Neural progenitor cell (in vitro differentiated cells): ENCODE measurements at regions not wholly inside any gene's neighbourhood (a gene's known extent, or its start where the extent isn't known, plus 50 kb on each side); places are given as distances from the start of the nearest gene placed in this dataset.

Source experiments
- DNase-seq: peaks from one replicate; pipeline ENCODE4 v3.0.0-alpha.2; 2016; ENCODE audit warnings: low spot score
- H2AFZ ChIP-seq: fragments of 200-600 bp; sonication (generic); replicated peaks from 2 replicates; pipeline ENCODE4 v1.6.1; 2016; ENCODE audit warnings: antibody characterized with exemption
- H3F3A ChIP-seq: fragments of 200-600 bp; sonication (generic); 2 replicates; pipeline ENCODE4 v1.6.1; 2016; ENCODE audit warnings: antibody characterized with exemption, low read depth
- H3K27ac ChIP-seq: fragments of 200-600 bp; sonication (generic); 2 replicates; pipeline ENCODE4 v1.5.1; 2016; ENCODE audit warnings: mild to moderate bottlenecking
- H3K27me3 ChIP-seq: fragments of 200-600 bp; sonication (generic); 2 replicates; pipeline ENCODE4 v1.6.1; 2016; ENCODE audit warnings: mild to moderate bottlenecking, moderate library complexity
- H3K36me3 ChIP-seq: fragments of 200-600 bp; sonication (generic); 2 replicates; pipeline ENCODE4 v1.5.1; 2016
- H3K4me1 ChIP-seq: fragments of 200-600 bp; sonication (generic); 2 replicates; pipeline ENCODE4 v1.6.1; 2016; ENCODE audit warnings: mixed run types
- H3K4me2 ChIP-seq: fragments of 200-600 bp; sonication (generic); 2 replicates; pipeline ENCODE4 v1.6.1; 2016
- H3K4me3 ChIP-seq: fragments of 200-600 bp; sonication (generic); 2 replicates; pipeline ENCODE4 v1.5.1; 2016
- H3K79me2 ChIP-seq: fragments of 200-600 bp; sonication (generic); 2 replicates; pipeline ENCODE4 v1.6.1; 2016; ENCODE audit warnings: low read depth
- H3K9ac ChIP-seq: fragments of 200-600 bp; sonication (generic); 2 replicates; pipeline ENCODE4 v1.6.1; 2016
- H3K9me3 ChIP-seq: fragments of 200-600 bp; sonication (generic); 2 replicates; pipeline ENCODE4 v1.5.1; 2016; ENCODE audit warnings: low read depth
- H4K20me1 ChIP-seq: fragments of 200-600 bp; sonication (generic); 2 replicates; pipeline ENCODE4 v1.6.1; 2016; ENCODE audit warnings: low read depth
- H3K27ac Mint-ChIP-seq: 3 replicates; pipeline ENCODE4 v1.8.0; 2021; ENCODE audit warnings: mixed read lengths
- H3K27me3 Mint-ChIP-seq: 2 replicates; pipeline ENCODE4 v1.8.0; 2022; ENCODE audit warnings: low read depth, mild to moderate bottlenecking, inconsistent platforms, moderate library complexity, mixed read lengths; ENCODE audit not compliant: insufficient read depth
- H3K36me3 Mint-ChIP-seq: 3 replicates; pipeline ENCODE4 v1.8.0; 2021; ENCODE audit warnings: mixed read lengths
- H3K4me1 Mint-ChIP-seq: 3 replicates; pipeline ENCODE4 v1.8.0; 2021; ENCODE audit warnings: mixed read lengths
- H3K4me3 Mint-ChIP-seq: 3 replicates; pipeline ENCODE4 v1.8.0; 2021; ENCODE audit warnings: mild to moderate bottlenecking, moderate library complexity, mixed read lengths
- H3K9me3 Mint-ChIP-seq: 3 replicates; pipeline ENCODE4 v1.8.0; 2020; ENCODE audit warnings: mixed read lengths
- EZH2 ChIP-seq: fragments of 200-600 bp; sonication (generic); IDR thresholded peaks from 2 replicates; pipeline ENCODE4 v1.6.1; 2017; ENCODE audit warnings: antibody characterized with exemption, mild to moderate bottlenecking, moderate library complexity
- EZH2phosphoT487 ChIP-seq: fragments of 200-600 bp; sonication (generic); IDR thresholded peaks from 2 replicates; pipeline ENCODE4 v1.6.1; 2017; ENCODE audit warnings: antibody characterized with exemption
- TF ChIP-seq, protein P1 (sequence below): fragments of 200-600 bp; sonication (generic); IDR thresholded peaks from 2 replicates; pipeline ENCODE4 v1.5.1; 2017; ENCODE audit warnings: antibody characterized with exemption, mild to moderate bottlenecking

DNA sequence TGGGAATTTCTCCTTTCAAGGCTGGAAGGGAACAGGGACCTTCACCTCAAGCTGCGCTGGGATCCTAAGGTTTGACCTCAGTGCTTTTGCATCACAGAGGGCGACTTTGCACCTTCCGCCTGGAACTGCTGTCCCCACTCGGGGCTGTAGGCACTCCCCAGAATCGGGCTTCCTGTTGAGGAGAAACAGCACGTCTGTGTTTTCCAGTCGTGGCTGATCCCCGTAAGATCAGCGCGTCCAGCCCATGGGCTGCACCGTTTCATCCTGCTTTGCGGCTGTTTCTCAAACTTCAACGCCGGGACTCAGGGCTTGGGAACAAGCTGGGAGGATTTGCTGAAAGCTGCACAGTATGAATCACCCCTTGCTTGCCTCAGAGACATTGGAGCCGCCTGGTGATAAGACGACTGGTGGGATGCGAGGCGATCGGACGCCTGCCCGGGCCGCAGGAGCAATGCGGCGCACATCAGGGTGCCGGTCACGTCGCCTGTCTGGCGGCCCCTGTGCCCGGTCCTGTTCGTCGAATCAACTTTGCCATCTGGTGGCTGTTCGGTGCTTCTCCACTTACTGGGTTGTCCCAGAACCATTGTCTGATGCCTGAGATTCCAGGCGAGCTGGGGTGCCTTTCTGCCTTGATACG is 53.6 kb upstream of the FRMD1 start:
- H3K36me3 Mint-ChIP-seq = no peaks in the 10 kb centered on the region
- Histone ChIP-seq H3K9ac (no peak overlapping the region), H3K4me1 (peaks cover 22% of the 10 kb centered on the region), H3K27me3 (peaks cover 13% of the 10 kb centered on the region), H3K9me3 (no peaks in the 10 kb centered on the region), H3K79me2 (no peaks in the 10 kb centered on the region), H3F3A (peaks cover 16% of the 10 kb centered on the region), H3K36me3 (no peaks in the 10 kb centered on the region), H3K4me3 (no peak overlapping the region), H3K27ac (no peak overlapping the region), H3K4me2 (peak overlapping the region; percentile 60), H2AFZ (peak overlapping the region; percentile 76), H4K20me1 (no peaks in the 10 kb centered on the region)
- H3K27ac Mint-ChIP-seq = no peak overlapping the region
- H3K4me1 Mint-ChIP-seq = peaks cover 32% of the 10 kb centered on the region
- peaks cover 5% of the 10 kb centered on the region for H3K27me3 Mint-ChIP-seq
- H3K9me3 Mint-ChIP-seq = no peaks in the 10 kb centered on the region
- DNase-seq = peak; percentile 88
- no peak for TF ChIP-seq EZH2
- TF ChIP-seq, protein P1, sequence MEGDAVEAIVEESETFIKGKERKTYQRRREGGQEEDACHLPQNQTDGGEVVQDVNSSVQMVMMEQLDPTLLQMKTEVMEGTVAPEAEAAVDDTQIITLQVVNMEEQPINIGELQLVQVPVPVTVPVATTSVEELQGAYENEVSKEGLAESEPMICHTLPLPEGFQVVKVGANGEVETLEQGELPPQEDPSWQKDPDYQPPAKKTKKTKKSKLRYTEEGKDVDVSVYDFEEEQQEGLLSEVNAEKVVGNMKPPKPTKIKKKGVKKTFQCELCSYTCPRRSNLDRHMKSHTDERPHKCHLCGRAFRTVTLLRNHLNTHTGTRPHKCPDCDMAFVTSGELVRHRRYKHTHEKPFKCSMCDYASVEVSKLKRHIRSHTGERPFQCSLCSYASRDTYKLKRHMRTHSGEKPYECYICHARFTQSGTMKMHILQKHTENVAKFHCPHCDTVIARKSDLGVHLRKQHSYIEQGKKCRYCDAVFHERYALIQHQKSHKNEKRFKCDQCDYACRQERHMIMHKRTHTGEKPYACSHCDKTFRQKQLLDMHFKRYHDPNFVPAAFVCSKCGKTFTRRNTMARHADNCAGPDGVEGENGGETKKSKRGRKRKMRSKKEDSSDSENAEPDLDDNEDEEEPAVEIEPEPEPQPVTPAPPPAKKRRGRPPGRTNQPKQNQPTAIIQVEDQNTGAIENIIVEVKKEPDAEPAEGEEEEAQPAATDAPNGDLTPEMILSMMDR = peak; percentile 66
- TF ChIP-seq EZH2phosphoT487 = no peak
- H3K4me3 Mint-ChIP-seq = no peak overlapping the region

DNA sequence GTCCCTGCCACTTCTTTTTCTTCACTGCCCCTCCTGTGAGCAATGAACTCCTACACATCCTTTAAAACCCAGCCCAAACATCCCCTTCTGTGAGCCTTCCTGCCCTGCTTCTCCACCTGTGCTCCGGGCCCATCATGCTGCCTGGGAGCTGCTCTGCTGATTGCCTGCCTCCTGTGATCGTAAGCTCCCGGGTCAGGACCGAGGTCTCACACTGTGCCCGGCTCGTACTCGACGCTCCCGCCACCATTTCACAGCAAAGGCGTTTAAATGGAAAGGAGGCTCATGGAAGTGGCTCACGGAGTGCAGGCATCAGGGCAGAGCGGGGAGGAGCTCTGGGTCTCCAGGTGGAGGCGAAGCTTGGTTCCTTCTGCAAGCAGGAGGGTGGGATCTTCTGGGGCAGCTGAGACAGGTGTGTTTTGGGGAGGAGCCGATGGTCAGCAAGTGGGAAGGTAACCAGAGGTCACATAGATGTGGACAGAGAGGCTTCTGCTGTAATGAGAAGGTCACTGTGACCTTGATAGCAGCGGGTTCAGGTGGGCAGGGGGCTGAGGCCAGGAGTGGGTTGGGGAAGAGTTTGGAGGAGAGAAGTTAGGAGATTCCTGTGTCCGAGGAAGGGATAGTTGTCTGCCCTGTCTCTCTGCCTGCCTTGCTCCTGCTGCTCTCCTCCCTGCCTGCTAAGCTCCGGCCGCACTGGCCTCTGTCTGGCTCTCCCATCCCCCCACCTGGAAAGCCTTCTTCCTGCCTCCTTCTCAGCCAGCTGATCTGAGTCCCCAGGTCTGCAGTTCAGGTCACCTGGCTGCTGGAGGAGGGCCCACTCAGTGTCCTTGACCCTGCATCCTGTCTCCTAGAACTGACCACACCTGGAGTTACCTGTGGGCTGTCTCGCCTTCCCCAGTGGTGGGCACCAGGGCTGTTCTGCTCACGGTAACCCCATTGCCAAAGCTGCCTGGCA is 52.7 kb upstream of the FRMD1 start:
- peaks cover 22% of the 10 kb centered on the region for H3K4me1 ChIP-seq
- peaks cover 16% of the 10 kb centered on the region for H3F3A ChIP-seq
- TF ChIP-seq EZH2phosphoT487 (no peak), EZH2 (no peak)
- TF ChIP-seq, protein P1 = no peak
- H3K4me1 Mint-ChIP-seq = peaks cover 32% of the 10 kb centered on the region
- H3K36me3 ChIP-seq = no peaks in the 10 kb centered on the region
- H3K79me2 ChIP-seq = no peaks in the 10 kb centered on the region
- no peak overlapping the region for H3K4me3 Mint-ChIP-seq
- no peaks in the 10 kb centered on the region for H3K9me3 ChIP-seq
- peak overlapping the region; percentile 60 for H3K4me2 ChIP-seq
- H3K9ac ChIP-seq = no peak overlapping the region
- no peak overlapping the region for H3K4me3 ChIP-seq
- H3K27me3 Mint-ChIP-seq = peaks cover 5% of the 10 kb centered on the region
- no peaks in the 10 kb centered on the region for H4K20me1 ChIP-seq
- peak; percentile 56 for DNase-seq
- peak overlapping the region; percentile 5 for H3K27ac Mint-ChIP-seq
- no peak overlapping the region for H2AFZ ChIP-seq
- H3K27me3 ChIP-seq = peaks cover 13% of the 10 kb centered on the region
- H3K36me3 Mint-ChIP-seq = no peaks in the 10 kb centered on the region
- no peak overlapping the region for H3K27ac ChIP-seq
- H3K9me3 Mint-ChIP-seq = no peaks in the 10 kb centered on the region

DNA sequence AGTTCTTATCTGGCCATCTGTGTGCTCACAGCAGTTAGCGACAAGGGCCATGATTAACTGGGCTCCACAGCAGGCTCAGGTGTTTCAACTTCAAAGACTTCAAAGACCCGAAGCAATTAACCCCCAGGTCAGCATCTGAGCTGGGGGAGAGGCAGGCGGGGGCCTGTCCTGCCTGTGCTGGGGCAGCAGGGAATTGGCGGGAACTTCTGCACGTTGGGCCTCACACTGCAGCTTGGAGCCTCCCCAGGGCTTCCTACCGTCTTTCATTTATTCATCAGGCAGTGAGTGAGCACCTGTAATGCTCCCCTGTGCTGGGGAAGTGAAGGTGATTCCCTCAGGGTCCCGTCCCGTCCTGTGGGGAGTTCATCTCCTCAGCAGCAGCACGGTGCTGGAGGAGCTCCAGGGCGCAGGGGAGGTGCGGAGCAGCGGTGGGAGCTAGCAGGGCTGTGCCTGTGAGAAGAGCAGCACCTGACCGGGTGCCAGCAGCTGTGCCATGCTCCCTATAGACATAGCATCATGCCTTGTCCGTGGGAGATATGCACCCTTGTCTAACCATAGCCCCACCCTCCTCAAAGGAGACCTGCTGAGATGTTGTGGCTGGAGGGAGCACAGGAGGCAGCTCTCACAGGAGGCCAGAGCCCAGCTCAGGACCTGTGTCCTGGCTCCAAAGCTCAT is 51.8 kb upstream of the FRMD1 start:
- no peak overlapping the region for H3K4me3 ChIP-seq
- H3K4me2 ChIP-seq = no peak overlapping the region
- H3K36me3 ChIP-seq = no peaks in the 10 kb centered on the region
- Mint-ChIP-seq H3K36me3 (no peaks in the 10 kb centered on the region), H3K4me1 (peaks cover 32% of the 10 kb centered on the region), H3K27me3 (peaks cover 5% of the 10 kb centered on the region), H3K9me3 (no peaks in the 10 kb centered on the region), H3K4me3 (no peak overlapping the region), H3K27ac (no peak overlapping the region)
- peaks cover 16% of the 10 kb centered on the region for H3F3A ChIP-seq
- no peaks in the 10 kb centered on the region for H3K79me2 ChIP-seq
- TF ChIP-seq EZH2phosphoT487 (no peak), EZH2 (no peak)
- TF ChIP-seq, protein P1 = no peak
- H3K27me3 ChIP-seq = peaks cover 13% of the 10 kb centered on the region
- H4K20me1 ChIP-seq = no peaks in the 10 kb centered on the region
- no peak for DNase-seq
- H3K27ac ChIP-seq = no peak overlapping the region
- peaks cover 22% of the 10 kb centered on the region for H3K4me1 ChIP-seq
- H3K9me3 ChIP-seq = no peaks in the 10 kb centered on the region
- H3K9ac ChIP-seq = no peak overlapping the region
- no peak overlapping the region for H2AFZ ChIP-seq
